NCI-H1105 (cell line): ENCODE measurements at regions not wholly inside any gene's neighbourhood (a gene's known extent, or its start where the extent isn't known, plus 50 kb on each side); places are given as distances from the start of the nearest gene placed in this dataset.
"Not testable (repeated sequence)": the region's sequence is repeated elsewhere in the genome, so short reads cannot be mapped to it uniquely, and the experiment has no call there.

Experiments
- DNase-seq: peaks from one replicate; lab custom pipeline; 2025; lab: John Stamatoyannopoulos, UW

GRCh38 chr5:125416055-125416454 is 669.6 kb upstream of the ZNF608 start:
- no peak for DNase-seq

- no peak for DNase-seq
Measured at GRCh38 chr5:125421006-125421405, 674.6 kb upstream of the ZNF608 start.

GRCh38 chr5:125422342-125422741 is 675.9 kb upstream of the ZNF608 start:
- DNase-seq: no peak

GRCh38 chr5:125424402-125425141 is 678.1 kb upstream of the ZNF608 start:
- DNase-seq: no peak

- DNase-seq: no peak
Measured at GRCh38 chr5:125429498-125429897, 683.1 kb upstream of the ZNF608 start.

GRCh38 chr5:125433457-125433856 is 687.0 kb upstream of the ZNF608 start:
- no peak for DNase-seq

- no peak for DNase-seq
Measured at GRCh38 chr5:125439243-125439642, 692.8 kb upstream of the ZNF608 start.

GRCh38 chr5:125440905-125441304 is 694.5 kb upstream of the ZNF608 start:
- no peak for DNase-seq

- DNase-seq: no peak
Measured at GRCh38 chr5:125446986-125447385, 700.5 kb upstream of the ZNF608 start.

GRCh38 chr5:125450771-125451170 is 704.3 kb upstream of the ZNF608 start:
- no peak for DNase-seq

GRCh38 chr5:125451622-125452021 is 705.2 kb upstream of the ZNF608 start:
- DNase-seq: no peak

GRCh38 chr5:125452991-125453390 is 706.6 kb upstream of the ZNF608 start:
- no peak for DNase-seq

GRCh38 chr5:125455041-125455440 is 708.6 kb upstream of the ZNF608 start:
- DNase-seq: no peak

- not testable (repeated sequence) for DNase-seq
Measured at GRCh38 chr5:125456005-125456404, 709.6 kb upstream of the ZNF608 start.

- no peak for DNase-seq
Measured at GRCh38 chr5:125457617-125458016, 711.2 kb upstream of the ZNF608 start.

GRCh38 chr5:125458949-125459348 is 712.5 kb upstream of the ZNF608 start:
- not testable (repeated sequence) for DNase-seq

- DNase-seq: no peak
Measured at GRCh38 chr5:125461641-125462072, 715.2 kb upstream of the ZNF608 start.

- DNase-seq: no peak
Measured at GRCh38 chr5:125463466-125464092, 717.1 kb upstream of the ZNF608 start.

GRCh38 chr5:125464847-125465432 is 718.5 kb upstream of the ZNF608 start:
- no peak for DNase-seq

GRCh38 chr5:125465703-125466102 is 719.3 kb upstream of the ZNF608 start:
- DNase-seq: no peak

GRCh38 chr5:125467222-125467621 is 720.8 kb upstream of the ZNF608 start:
- DNase-seq: no peak

- DNase-seq: no peak
Measured at GRCh38 chr5:125470280-125470902, 724.0 kb upstream of the ZNF608 start.
